ENCODE measurements at regions not wholly inside any gene's neighbourhood (a gene's known extent, or its start where the extent isn't known, plus 50 kb on each side); places are given as distances from the start of the nearest gene placed in this dataset.
"Not testable (repeated sequence)": the region's sequence is repeated elsewhere in the genome, so short reads cannot be mapped to it uniquely, and the experiment has no call there.

DNA sequence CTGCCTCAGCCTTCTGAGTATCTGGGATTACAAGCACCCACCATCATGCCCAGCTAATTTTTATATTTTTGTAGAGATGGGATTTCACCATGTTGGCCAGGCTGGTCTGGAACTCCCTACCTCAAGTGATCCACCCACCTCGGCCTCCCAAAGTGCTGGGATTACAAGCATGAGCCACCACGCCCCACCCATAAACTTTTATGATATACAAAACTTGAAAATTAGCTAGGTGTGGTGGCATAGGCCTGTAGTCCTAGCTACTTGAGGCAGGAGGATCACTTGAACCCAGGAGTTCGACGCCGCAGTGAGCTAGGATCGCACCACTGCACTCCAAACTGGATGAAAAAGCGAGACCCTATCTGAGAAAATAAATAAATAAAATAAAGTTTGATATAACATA is 149.5 kb upstream of the ATF7IP start:
- not testable (repeated sequence) for DNase-seq

DNA sequence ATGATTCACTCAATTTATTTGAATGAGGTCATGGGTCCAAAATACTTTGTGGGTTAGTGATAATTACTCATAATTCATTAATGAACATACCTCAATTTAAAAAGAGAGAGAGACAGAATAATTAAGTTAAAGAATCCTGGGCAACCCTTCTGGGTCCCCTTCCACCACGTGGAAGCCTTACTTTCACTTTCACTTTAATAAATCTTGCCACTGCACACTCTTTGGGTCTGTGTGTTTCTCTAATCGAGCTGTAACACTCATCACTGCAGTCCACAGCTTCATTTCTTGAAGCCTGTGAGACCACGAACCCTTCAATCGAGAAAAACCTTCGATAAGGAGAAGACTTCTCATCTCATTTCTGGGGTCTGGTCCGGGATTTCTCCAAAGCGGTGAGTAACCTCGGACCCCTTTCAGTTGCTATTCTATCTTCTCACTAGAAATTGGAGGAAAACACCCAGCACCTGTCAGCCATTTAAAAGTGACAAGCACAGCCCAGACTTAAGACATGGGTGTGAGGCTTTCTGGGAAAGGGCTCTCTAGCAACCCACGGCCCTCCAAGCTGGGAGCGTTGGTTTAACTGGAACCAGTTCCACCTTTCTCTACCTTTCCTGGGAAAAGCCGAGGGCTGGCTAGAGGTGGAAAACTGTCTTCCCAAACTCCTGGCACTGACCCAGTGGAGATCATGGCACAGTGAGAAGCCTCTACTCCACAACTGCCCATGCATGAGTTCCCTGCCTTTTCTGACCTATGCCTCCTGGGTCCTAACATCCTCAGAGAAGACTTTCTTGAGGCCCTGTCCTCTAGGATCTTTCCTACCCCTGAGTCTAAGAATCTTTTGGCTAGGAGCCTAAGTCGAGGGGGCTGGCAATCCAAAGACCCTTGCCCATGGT is 148.8 kb upstream of the ATF7IP start:
- no peak for DNase-seq

DNA sequence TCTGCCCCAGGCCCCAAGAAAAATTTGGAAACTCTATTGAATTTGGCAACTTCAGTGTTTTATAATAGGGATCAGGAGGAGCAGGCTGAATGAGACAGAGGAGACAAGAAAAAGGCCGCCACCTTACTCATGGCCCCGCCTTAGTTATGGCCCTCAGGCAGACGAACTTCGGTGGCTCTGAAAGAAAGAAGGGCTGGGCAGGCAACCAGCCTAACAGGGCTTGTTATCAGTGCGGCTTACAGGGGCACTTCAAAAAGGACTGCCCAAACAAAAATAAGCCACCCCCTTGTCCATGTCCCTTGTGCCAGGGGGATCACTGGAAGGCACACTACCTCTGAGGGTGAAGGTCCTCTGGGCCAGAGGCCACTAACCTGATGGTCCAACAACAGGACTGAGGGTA is 146.3 kb upstream of the ATF7IP start:
- no peak for DNase-seq

DNA sequence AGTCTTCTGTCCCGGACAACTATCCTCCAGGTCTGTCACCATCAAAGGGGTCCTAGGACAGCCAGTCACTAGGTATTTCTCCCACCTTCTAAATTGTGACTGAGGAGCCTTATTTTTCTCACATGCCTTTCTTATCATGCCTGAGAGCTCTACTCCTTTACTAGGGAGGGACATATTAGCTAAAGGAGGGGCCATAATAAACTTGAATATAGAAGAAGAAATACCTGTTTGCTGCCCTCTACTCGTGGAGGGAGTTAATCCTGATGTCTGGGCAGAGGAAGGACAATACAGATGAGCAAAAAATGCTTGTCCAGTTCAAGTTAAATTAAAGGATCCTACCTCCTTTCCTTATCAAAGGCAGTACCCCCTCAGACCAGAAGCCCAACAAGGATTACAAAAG is 145.8 kb upstream of the ATF7IP start:
- not testable (repeated sequence) for DNase-seq

DNA sequence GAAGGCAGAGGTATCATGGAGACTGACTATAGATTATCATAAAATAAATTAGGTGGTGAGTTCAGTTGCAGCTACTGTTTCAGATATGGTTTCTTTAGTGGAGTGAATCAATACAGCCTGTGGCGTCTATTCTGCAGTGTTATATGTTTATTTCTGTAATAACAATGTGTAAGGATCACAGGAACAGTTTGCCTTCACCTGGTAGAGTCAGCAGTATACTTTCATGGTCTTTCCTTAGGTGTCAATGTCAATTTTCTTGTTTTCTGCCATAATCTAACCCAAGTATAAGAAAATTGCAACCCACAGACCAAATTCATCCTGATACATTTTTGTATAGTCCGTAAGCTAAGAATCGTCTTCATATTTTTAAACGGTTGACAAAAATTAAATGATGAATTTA is 140.4 kb upstream of the ATF7IP start:
- DNase-seq = no peak

DNA sequence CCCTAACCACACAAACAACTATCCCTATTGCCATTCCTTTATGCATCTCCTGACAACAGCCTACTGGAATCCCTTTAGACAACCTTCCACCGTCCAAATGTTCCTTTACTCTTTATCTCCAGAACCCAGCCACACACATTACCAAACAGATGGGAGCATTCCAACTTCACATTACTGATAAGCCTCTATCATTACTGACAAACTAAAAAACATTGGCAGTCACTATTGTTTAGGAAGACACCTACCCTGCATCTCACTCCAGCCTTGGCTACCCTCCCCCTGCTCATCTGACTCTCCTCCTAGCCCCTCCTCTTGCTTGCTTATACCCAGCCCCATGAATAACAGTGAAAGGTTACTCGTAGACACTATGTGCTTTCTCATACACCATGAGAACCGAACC is 130.3 kb upstream of the ATF7IP start:
- DNase-seq = not testable (repeated sequence)

DNA sequence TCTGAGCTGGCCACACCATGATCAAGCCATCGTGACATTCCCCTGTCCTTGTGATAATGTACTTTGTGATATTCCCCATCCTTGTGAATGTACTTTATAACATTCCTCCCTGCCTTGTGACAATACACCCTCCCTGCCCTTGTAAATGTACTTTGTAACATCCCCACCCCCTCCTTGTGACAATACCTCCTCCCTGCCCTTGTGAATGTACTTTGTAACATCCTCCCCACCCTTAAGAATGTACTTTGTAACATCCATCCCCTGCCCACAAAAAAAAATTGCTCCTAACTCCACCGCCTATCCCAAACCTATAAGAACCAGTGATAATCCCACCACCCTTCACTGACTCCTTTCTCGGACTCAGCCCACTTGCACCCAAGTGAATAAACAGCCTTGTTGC is 128.8 kb upstream of the ATF7IP start:
- DNase-seq = not testable (repeated sequence)

DNA sequence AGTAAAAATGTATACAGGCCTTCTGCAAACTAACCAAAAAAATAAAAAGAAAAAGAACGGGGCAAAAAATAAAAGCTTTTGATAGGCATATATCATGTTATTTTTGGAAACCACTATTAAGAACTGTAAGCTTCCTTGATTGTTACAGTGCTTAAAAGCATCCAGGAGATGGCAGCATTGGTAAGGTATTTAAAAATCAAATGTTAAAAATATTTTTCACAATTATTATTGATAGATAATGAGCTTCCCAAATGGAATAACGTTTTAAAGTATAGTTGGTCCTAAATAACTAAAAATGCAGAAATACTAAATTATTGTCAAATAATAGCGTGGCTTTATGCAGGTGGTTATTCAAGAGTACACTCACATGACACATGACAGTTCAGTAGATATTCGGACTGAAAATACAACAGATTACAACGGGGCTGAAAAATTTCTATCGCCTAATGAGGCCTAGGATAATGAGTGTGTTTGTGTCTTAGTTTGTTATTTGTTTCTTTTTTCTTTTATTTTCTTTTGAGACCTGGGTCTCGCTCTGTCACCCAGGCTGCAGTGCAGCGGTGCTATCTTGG is 127.2 kb upstream of the ATF7IP start:
- DNase-seq = peak; percentile 25

DNA sequence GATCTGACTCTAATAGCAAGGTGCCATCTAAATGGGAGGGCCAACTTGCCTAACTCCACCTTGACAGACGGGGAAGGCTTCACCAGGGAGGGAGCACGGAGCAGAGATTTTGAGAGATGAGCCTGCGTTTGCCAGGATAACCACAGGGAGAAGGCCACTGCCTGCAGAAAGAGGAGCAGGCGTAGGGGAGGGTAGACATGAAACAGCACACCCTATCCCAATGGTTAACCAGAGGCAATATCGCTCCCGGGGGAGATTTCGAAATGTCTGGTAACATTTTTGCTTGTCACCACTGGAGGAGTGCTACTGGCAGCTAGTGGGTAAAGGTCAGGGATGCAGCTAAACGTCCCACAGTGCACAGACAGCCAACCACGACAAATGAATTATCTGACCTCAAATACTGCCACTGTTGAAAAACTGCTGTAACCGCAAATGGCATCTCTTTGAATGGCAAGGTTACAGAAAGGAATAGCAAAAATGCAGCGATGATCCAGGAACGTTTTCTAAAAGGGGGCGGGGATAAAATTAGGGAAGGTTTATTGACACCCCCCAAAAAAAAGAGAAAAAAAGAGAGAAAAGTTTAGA is 126.0 kb upstream of the ATF7IP start:
- DNase-seq = no peak

DNA sequence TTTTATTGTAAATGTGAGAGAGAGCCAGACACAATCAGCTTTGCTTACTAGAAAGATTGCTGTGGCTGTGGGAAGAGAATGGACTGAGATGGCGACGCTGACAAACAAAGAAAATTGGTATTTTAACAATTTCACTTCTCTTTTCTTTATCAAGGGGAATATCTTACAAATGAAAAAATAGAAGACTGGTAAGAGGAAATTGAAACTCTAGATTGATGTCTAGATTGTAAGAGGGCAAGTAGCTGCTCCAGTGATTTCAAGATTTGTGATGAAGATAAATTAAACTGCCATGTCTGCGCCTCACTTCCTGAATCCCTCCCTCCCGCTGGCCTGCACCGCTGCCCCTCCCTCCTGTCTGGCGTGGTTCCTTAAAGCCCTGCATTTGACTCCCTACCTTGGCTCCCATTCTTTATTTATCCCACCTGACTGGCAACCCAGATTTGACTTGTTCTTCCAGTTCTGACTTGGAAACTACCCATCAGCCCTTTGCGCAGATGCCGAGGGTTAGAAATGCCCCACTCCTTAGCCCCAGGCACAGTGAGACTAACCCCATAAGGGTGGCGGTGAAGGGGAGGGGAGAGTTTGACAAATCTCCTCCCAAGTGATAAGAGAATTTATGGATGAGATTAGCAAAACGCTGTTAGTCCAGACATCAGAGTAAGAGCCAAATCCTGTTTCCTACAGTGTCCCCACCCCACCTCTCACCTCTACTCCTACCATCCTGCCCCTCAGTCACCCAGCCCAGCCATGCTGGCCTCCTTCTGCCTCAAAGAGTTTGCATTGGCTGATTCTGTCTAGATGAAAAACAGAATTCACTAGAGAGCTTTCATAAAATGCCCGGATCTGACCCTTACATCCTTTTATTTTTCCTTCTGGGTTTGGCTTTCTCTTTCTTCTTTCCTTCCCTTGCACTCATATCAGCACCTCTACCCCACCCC is 125.3 kb upstream of the ATF7IP start:
- no peak for DNase-seq

DNA sequence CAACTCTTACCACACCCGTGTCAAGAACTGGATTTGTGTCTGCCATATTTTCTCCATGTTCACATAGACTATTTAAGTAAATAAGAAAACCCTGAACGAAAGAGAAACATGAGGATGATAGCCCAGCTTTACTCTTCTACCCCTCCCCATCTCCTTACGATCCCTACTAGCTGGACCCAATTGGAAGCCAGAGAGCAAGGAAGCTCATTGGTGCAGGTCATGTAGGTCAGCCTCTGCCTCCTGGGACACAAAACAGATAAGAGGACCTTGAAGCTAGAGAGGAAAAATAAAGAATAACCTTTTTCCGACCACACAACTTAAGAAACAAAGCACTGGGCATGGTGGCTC is 124.6 kb upstream of the ATF7IP start:
- DNase-seq = no peak

DNA sequence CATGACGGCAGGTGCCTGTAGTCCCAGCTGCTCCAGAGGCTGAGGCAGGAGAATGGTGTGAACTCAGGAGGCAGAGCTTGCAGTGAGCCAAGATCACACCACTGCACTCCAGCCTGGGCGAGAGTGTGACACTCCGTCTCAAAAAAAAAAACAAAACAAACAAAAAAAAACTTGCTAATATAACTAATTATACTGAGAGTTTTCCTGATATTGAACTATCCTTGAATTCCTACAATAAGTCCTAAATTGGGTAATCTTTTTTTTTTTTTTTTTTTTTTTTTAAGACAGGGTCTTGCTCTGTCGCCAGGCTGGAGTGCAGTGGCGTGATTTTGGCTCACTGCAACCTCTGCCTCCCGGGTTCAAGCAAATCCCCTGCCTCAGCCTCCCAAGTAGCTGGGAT is 122.7 kb upstream of the ATF7IP start:
- not testable (repeated sequence) for DNase-seq

DNA sequence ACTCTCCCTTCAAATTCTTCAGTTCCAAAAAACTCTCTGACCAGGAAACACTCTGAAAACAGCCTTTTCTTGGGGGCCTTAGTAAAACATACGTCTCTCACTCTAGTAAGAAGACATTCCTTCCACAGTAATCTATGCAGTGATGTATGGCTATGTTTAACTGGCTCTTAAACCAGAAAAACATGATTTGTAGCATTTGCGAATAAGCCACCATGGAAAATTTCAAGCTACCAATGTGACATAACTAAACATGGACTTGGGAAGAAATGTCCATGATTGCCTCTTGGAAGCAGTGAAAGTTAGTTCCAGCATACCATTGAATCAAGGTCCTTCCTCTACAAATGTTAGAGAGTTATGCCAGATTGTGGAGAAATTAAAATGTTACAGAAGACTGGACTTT is 121.5 kb upstream of the ATF7IP start:
- DNase-seq = no peak

DNA sequence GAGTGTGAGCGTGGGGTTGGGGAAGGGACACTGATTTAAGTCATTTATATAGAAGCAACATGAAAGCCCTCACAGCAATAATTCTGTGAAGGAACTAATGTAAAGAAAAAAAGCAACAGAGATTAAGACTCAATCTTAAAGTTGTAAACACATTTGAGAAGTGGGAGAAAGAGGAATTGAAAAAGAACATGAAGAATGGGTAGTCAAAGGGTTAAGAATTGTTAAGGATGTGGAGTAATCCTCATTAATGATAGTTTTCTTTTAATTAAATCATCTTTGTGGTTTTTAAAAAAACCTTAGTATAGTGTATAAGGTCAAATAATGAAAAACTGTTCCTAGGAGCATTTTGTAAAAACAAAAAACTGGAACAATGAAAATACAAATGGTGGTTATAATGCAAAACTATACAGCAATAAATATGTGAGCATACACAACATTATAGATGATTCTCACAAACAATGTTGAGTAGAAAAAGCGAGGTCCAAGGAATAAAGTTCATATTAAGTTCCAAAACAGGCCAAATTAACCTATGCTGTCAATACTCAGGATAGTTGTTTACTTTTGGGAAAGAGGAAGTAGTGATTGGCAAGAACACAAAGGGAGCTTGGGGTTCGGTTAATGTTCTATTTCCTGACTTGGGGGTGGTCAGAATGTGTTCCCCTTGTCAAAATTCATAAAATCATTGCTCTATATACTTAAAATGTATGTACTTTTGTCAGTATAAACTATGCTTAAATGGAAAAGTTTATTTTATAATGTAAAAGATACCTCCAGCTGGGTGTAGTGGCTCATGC is 120.4 kb upstream of the ATF7IP start:
- no peak for DNase-seq

DNA sequence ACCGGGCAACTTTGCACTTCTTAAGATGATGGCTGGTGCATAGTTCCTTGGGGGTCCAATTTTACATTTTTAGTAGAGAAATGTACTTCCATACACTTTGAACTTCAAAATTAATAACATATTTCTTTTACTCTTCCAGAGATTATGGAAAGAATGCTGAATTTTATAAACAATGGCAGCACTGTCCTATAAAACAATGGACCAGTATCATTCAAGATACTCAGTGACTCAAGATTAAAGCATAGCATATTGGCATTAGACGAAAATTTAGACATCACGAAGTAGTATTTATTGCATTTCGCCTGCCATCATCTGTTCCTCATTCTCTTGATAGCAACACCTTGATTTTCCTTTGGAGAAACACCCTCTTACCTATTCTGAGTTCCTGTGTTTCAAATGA is 118.3 kb upstream of the ATF7IP start:
- no peak for DNase-seq

DNA sequence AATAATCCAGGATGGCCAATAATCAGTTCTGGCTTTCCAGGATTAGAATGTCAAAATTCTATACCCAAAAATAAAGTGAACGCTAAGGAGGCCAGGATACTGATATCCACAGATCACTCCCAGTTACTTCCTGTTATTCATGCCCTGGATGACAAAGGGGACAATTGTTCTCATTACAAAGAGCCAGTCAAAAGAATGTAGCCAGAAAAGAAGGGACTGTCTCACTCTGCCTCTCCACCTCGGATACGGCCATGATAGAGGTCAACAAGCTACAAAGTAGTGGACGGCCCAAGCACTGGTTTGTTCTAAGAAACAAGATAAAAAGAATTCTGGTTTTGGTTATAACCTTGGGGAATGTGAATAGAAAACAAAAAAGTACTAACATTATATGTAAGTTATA is 116.1 kb upstream of the ATF7IP start:
- peak; percentile 50 for DNase-seq

DNA sequence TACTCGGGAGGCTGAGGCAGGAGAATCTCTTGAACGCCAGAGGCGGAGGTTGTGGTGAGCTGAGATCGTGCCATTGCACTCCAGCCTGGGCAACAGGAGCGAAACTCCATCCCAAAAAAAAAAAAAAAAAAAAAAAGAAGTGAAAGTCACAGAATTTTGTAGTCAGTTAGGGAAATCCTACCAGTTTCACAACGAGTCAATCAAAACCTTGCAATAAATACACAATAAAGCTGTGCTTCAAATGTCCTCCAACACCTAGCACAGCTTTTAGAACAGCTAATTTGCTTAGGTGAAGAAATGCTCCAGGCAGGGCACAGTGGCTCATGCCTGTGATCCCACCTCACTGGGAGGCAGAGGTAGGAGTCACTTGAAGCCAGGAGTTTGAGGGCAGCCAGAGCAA is 112.8 kb upstream of the ATF7IP start:
- DNase-seq = no peak

DNA sequence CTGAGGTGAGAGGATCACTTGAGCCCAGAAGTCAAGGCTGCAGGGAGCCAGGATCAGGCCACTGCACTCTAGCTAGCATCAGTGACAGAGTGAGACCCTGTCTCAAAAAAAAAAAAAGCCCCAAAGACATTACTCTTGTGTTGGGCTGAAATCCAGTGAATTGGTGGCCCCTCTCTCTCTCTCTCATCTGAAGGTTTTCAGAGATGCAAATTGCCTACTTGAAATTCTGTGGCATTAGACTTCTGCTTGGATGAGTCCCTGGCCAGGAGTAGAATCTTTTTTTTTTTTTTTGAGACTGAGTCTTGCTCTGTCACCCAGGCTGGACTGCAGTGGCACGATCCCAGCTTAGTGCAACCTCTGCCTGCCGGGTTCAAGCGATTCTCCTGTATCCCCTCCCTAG is 112.0 kb upstream of the ATF7IP start:
- DNase-seq = no peak

DNA sequence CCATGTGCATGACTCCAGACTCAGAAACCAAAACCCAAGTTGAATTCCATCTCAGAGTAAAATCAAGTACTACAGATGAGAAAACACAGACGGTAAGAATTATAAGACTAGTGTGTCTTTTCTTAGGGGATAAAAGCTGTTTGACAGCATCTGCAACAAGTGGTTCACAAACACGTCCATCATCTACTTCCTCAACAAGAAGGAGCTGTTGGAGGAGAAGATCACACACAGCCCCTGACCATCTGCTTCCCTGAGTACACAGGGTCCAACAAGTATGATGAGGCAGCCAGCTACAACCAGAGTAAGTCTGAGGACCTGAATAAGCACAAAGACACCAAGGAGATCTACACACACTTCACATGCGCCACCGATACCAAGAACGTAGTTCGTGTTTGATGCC is 110.7 kb upstream of the ATF7IP start:
- DNase-seq = no peak

DNA sequence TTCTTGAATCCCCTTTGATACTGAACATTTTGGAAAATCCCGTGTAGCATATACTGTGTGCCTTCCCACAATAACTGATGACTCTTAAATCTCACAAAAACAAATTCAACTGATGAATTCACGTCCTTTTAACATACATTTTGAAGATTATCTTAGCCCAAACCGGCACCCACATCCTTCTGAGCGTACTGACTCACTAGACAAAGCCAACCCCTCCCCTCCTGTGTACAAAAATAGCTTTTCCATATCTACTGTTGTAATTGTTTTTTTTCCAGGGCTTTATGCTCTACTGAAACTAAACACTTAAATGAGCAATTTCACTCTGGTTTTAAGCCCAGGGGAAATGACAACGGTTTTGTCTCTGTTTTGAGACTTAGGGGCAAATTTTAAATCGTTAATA is 109.4 kb upstream of the ATF7IP start:
- DNase-seq = no peak

DNA sequence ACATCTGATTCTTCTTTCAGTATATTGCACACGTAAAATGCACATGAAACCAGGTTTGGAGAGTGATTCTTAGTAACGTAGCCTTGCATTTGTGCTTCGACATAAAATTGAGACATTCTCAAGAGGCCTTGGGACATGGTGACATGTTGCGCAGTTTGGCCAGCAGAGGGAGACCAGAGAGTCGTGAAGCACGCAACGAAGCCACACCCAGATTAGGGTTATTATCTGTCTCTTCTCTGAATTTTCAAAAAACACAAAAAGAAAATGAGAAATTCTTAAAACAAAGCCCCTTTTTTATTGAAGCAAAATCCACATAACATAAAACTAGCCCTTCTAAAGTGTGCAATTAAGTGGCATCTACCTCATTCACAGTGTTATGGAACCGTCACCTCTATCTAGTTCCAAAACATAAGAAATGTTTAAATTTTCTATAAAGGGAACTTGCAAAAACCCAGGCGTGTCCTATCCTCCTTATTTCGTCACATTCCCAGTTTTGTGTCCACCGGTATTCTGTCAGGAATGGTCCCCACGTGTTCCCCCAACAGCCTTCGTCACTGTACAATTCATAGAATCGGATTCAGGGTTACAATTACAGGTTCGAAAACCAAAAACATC is 108.8 kb upstream of the ATF7IP start:
- peak; percentile 62 for DNase-seq

DNA sequence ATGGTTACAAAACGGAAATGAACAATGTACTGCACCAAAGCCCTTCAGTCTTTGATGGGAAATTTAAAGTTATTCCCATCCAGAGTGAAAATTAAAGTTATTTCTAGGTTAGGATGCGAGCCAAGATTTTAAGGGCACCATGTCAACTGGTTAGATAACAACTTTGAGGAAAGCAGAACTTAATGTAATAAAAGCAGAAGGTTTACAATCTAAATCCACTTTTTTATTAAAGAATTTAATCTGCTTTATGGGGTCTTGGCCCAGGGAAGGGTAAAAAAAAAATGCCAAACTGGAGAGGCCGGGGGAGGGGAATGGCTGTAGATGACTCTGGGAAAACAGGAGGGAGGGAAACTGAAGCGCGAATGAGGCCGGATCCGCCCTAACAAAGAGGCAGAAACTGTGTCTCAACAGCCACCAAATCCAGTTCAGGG is 108.2 kb upstream of the ATF7IP start:
- no peak for DNase-seq
